GM12891 (cell line): ENCODE measurements at regions not wholly inside any gene's neighbourhood (a gene's known extent, or its start where the extent isn't known, plus 50 kb on each side); places are given as distances from the start of the nearest gene placed in this dataset.

ENCODE experiments used
- DNase-seq: peaks from one replicate; pipeline ENCODE4 v3.0.0; 2011; ENCODE audit warnings: low spot score; ENCODE audit not compliant: insufficient read length
- FAIRE-seq: peaks from 2 replicates; lab custom pipeline; 2011; peaks lifted over from hg19 to GRCh38; lab: Jason Lieb, UNC
- PAX5 ChIP-seq: IDR thresholded peaks from 2 replicates; pipeline ENCODE4 v1.6.1; 2011; ENCODE audit warnings: low read length, moderate library complexity, mild to moderate bottlenecking; ENCODE audit not compliant: insufficient read depth, severe bottlenecking
- POLR2A ChIP-seq: IDR thresholded peaks from 2 replicates; pipeline ENCODE4 v1.6.1; 2011; ENCODE audit warnings: low read depth, low read length, control low read depth
- POLR2AphosphoS5 ChIP-seq: IDR thresholded peaks from 2 replicates; pipeline ENCODE4 v1.6.1; 2011; ENCODE audit warnings: low read depth, low read length, control low read depth
- POU2F2 ChIP-seq: IDR thresholded peaks from 2 replicates; pipeline ENCODE4 v1.6.1; 2011; ENCODE audit warnings: low read depth, mild to moderate bottlenecking, control low read depth, low read length, moderate library complexity
- SPI1 ChIP-seq: IDR thresholded peaks from 2 replicates; pipeline ENCODE4 v1.6.1; 2011; ENCODE audit warnings: low read depth, low read length, control low read depth
- TAF1 ChIP-seq: IDR thresholded peaks from 2 replicates; pipeline ENCODE4 v1.6.1; 2011; ENCODE audit warnings: low read depth, low read length, control low read depth

DNA sequence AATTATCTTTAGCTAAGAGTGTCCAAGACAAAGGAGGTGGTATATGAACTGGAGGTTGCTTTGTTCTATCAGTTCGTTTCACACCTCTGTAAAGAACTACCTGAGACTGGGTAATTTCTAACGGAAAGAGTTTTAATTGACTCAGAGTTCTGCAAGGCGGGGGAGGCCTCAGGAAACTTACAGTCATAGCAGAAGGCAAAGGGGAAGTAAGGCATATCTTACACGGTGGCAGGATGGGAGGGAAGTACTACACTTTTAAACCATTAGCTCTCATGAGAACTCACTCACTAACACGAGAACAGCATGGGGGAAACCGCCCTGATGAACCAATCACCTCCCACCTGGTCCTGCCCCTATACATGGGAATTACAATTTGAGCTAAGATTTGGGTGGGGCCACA lies 1202.3 kb upstream of the LRRTM3 start:
- FAIRE-seq, result no peak
- no peak for TF ChIP-seq POU2F2
- TF ChIP-seq TAF1, result no peak
- TF ChIP-seq POLR2AphosphoS5, result no peak
- no peak for TF ChIP-seq SPI1
- TF ChIP-seq PAX5, result no peak
- no peak for TF ChIP-seq POLR2A

DNA sequence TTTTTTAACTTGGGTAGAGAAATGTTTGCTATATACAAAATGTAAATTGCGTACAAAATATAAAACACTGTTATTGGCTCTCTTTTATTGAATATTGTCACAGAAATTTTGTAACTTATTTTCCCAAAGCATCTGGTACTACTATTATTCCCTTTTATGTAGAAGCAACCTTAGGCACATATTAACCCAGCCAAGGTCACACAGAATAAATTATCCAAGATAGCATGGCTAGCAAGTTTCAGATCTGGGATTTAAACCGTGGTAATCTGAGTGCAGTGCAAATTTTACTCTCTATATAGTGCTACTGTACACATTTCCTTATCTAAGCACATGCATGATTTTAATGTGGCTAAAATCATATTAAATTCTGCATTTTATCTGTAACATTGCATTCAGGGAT lies 1190.5 kb upstream of the LRRTM3 start:
- no peak for DNase-seq
- FAIRE-seq, result no peak
- TF ChIP-seq SPI1 (no peak), POU2F2 (no peak), POLR2AphosphoS5 (no peak), POLR2A (no peak), TAF1 (no peak), PAX5 (no peak)

More for the DNA sequence above, 1202.3 kb upstream of the LRRTM3 start:
- no peak for DNase-seq

DNA sequence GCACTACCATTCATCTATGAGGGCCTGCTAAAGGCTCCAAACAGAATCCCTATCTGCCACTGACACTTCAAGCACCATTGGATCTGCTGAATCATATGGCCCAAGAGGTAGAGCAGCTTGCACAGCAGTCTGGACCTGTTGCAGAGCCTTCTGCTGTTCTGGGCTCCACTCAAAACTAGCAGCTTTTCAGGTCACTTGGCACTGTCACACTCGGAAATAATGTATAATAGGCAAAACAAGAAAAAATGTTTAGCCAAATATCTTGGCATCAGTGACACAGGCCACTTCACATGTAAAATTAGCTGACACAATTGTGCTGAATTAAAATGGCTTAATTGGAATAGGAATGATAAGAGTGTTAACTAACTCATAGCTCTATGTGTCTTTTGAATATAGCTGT lies 1182.9 kb upstream of the LRRTM3 start:
- DNase-seq (no peak), FAIRE-seq (no peak)
- no peak for TF ChIP-seq POLR2AphosphoS5
- no peak for TF ChIP-seq POU2F2
- no peak for TF ChIP-seq POLR2A
- no peak for TF ChIP-seq TAF1
- TF ChIP-seq PAX5, result no peak
- TF ChIP-seq SPI1, result no peak

DNA sequence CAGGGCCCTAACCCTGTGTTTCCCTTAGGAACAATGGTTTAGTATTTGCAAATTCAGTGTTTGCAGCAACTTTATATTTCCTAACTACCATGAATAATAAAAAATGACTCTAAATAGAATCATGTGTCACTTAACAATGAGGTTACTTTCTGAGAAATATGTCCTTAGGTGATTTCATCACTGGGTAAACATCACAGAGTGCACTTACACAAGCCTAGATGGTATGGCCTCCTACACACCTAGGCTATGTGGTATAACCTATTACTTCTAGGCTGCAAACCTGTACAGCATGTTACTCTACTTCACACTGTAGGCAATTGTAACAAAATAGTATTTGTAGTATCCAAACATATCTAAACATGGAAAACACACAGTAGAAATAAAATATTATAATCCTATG lies 1174.6 kb upstream of the LRRTM3 start:
- TF ChIP-seq SPI1 (no peak), POU2F2 (no peak), POLR2A (no peak), TAF1 (no peak), PAX5 (no peak), POLR2AphosphoS5 (no peak)
- DNase-seq (no peak), FAIRE-seq (no peak)

DNA sequence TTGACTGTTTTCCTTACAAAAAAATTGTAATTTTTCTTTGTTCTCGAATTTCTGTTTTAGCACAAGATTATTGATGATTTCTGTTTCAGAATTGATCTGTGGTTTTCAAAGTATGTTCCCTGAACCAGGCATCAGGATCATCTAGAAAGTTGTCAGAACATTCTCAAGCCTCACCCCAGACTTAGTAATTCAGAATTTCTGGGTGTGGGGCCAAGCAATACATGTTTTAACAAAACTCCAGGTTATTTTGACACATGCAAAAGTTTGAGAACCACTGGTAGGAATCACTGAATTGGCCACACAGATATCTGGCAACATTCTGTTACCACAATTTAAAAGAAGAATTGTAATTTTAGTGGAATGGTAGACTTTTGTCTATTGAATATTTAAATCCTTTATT lies 1173.9 kb upstream of the LRRTM3 start:
- FAIRE-seq (no peak), DNase-seq (no peak)
- no peak for TF ChIP-seq SPI1
- no peak for TF ChIP-seq POLR2AphosphoS5
- no peak for TF ChIP-seq PAX5
- TF ChIP-seq POU2F2, result no peak
- TF ChIP-seq POLR2A, result no peak
- TF ChIP-seq TAF1, result no peak

DNA sequence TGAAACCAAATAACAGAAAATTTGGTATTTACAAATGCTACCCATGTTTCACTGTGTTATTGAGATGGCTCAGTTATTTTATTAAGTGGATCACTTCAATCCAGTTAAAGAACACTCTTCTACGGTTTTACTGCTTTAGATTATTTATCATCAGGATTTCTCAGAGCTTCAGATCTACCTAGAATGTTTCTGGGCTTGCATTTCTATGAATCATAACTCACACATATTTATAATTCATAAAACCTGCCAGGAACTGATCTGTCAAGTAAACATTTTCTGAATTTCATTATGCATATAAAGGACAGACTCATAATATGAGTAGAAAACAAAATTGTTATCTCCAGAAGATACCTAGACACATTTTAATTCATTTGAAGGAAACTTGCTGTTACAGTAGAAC lies 1172.3 kb upstream of the LRRTM3 start:
- DNase-seq, result no peak
- TF ChIP-seq POLR2AphosphoS5 (no peak), TAF1 (no peak), POU2F2 (no peak), SPI1 (no peak), PAX5 (no peak), POLR2A (no peak)
- no peak for FAIRE-seq

DNA sequence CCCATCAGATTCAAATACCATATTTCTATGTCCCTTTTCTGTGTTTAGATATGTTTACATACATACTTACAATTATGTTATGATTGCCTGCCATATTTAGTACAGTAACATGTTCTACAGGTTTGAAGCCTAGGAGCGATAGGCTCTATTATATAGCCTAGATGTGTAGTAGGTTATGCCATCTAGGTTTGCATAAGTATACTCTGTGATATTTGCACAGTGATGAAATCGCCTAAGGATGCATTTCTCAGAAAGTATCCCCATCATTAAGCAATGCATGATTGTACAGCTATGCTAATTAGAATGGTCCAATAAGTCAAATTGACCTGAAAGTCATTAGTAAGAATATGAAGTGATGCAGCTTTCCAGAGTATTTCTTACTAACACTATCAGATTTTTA lies 1171.7 kb upstream of the LRRTM3 start:
- no peak for FAIRE-seq
- DNase-seq, result no peak
- no peak for TF ChIP-seq SPI1

DNA sequence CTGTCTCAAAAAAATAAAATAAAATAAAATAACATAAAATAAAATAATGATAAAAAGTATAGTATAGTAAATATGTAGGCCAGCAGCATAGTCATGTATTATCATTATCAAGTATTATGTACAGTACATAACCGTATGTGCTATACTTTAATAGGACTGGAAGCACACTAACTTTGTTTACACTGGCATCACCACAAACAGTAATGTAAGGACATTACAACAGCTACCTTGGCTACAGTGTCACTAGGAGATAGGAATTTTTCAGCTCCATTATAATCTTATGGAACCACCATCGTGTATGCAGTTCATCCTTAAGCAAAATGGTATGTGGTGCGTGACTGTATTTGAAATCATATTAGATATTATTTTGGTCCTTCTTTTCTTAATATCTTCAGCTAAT lies 1163.5 kb upstream of the LRRTM3 start:
- DNase-seq (no peak), FAIRE-seq (no peak)
- no peak for TF ChIP-seq TAF1

DNA sequence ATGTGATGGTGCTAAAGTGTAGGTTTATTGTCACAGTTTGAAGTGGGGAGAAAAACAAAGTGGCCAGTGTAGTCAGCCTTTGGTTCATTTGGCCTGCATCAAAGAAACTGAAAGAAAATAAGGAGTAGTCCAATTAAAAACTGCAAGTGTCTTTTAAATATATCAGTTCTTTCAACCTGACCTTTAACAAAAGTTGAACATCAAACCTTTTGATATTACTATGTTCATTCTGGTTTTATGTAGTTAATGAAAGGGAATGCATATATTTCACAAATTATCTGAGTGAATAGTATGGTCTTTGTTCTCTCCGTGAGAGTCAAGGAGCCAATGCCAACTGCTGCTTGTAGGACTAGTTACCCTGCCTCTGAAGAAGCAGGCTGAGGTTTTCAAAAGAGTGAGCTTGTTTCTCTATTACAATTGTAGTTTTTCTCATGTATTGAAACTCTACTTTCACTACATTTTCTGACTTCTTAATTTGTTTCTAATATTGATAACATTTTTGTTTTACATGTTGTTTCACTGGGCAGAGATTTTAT lies 1160.8 kb upstream of the LRRTM3 start:
- no peak for FAIRE-seq
- no peak for DNase-seq
- TF ChIP-seq TAF1, result no peak
- no peak for TF ChIP-seq POLR2AphosphoS5
- TF ChIP-seq POLR2A, result no peak
- TF ChIP-seq PAX5, result no peak
- TF ChIP-seq POU2F2, result no peak
- TF ChIP-seq SPI1, result no peak

DNA sequence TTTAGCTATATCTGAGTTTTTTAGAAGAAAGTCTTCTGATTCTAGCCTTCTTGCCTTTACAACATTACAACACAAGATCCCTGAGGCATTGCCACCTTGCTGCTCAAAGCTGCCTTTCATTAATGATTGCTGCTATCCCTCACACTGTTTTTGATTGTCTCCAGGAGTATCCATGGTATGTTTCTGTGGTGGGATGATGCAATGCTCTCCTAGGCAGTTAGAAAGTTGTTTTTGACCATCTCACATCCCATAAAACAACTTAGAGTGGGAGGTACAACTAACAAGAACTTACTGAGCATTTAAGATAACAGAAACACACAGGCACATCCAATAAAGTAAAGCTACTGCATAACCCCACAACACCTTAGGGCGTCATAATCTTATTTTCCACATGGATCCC lies 1156.0 kb upstream of the LRRTM3 start:
- DNase-seq (no peak), FAIRE-seq (no peak)

DNA sequence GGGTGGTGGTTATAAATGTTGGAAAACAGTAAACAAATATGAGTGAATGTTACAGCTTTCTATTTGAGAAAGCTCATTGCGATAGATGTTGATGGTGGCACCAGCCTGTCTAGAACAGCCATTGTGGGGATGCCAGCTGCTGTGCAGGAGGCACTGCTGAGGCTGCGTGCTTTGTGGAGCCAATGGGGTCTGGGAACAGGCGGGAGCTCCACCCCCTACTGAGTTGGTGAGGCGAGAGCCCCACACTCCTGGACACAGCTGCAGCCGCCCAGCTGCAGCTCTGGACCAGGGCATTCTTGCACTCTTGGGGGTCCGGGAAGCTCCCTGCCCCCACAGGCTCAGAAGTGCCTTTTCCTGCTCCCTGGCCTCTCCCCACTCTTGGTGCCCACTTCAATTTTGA lies 1147.1 kb upstream of the LRRTM3 start:
- FAIRE-seq, result no peak

More for the DNA sequence above, 1156.0 kb upstream of the LRRTM3 start:
- TF ChIP-seq SPI1 (no peak), POLR2AphosphoS5 (no peak), POU2F2 (no peak), POLR2A (no peak)

More for the DNA sequence above, 1147.1 kb upstream of the LRRTM3 start:
- no peak for TF ChIP-seq POLR2AphosphoS5
- no peak for TF ChIP-seq SPI1
- TF ChIP-seq POU2F2, result no peak
- TF ChIP-seq PAX5, result no peak
- no peak for TF ChIP-seq POLR2A
- TF ChIP-seq TAF1, result no peak
- DNase-seq, result no peak
